Sciatic nerve (tissue), 2 donors: ENCODE measurements at regions not wholly inside any gene's neighbourhood (a gene's known extent, or its start where the extent isn't known, plus 50 kb on each side); places are given as distances from the start of the nearest gene placed in this dataset.

Source experiments
- ATAC-seq: fragments of 200-7000 bp; cut with Tn5 transposase; one replicate; pipeline ENCODE4 v1.9.1; 2020; ENCODE audit warnings: mild to moderate bottlenecking, moderate library complexity
- DNase-seq: peaks from one replicate; pipeline ENCODE4 v3.0.0-alpha.2; 2020; ENCODE audit warnings: low spot score
- intact Hi-C: fragments of 100-400 bp; cut with DNase I; formaldehyde crosslinking; loops from one replicate; pipeline ENCODE4 v1.14.2; 2022
- donor health status: DM: no; HTN: no; CAD: no.
- donor health status: DM: no; HTN: no; CAD: no.

- DNase-seq (no peak), ATAC-seq (no peak)
- intact Hi-C loops, result no loop called here
Measured at GRCh38 chr17:55829995-55830612, 79.3 kb downstream of the PCTP start.

- no peak for DNase-seq
- intact Hi-C loops, result no loop called here
- ATAC-seq, result no peak
Measured at GRCh38 chr17:55830699-55831471, 80.0 kb downstream of the PCTP start.

GRCh38 chr17:55833306-55833705, 82.5 kb downstream of the PCTP start:
- intact Hi-C loops, result no loop called here
- no peak for DNase-seq
- ATAC-seq, result no peak

GRCh38 chr17:55842405-55843158, 91.7 kb downstream of the PCTP start:
- DNase-seq (no peak), ATAC-seq (peak; percentile 75)
- intact Hi-C loops, result no loop called here

- intact Hi-C loops, result no loop called here
- DNase-seq (no peak), ATAC-seq (no peak)
Measured at GRCh38 chr17:55843785-55844184, 92.9 kb downstream of the PCTP start.

- intact Hi-C loops, result no loop called here
- peak; percentile 93 for ATAC-seq
- peak; percentile 78 for DNase-seq
Measured at GRCh38 chr17:55845385-55845784, 94.5 kb downstream of the PCTP start.

GRCh38 chr17:55846745-55847144, 95.9 kb downstream of the PCTP start:
- intact Hi-C loops, result no loop called here
- ATAC-seq, result no peak
- DNase-seq, result no peak

- ATAC-seq (no peak), DNase-seq (no peak)
- intact Hi-C loops, result no loop called here
Measured at GRCh38 chr17:55852734-55853133, 101.9 kb downstream of the PCTP start.

- intact Hi-C loops, result no loop called here
- ATAC-seq (no peak), DNase-seq (no peak)
Measured at GRCh38 chr17:55859301-55859795, 108.5 kb downstream of the PCTP start.

- intact Hi-C loops, result no loop called here
- no peak for ATAC-seq
- DNase-seq, result no peak
Measured at GRCh38 chr17:55865072-55865762, 114.4 kb downstream of the PCTP start.

GRCh38 chr17:55870044-55870443, 119.2 kb downstream of the PCTP start:
- DNase-seq, result no peak
- intact Hi-C loops, result no loop called here
- no peak for ATAC-seq

- DNase-seq, result no peak
- intact Hi-C loops, result no loop called here
- no peak for ATAC-seq
Measured at GRCh38 chr17:55872374-55872773, 121.5 kb downstream of the PCTP start.

- no peak for ATAC-seq
- no peak for DNase-seq
- intact Hi-C loops, result no loop called here
Measured at GRCh38 chr17:55873017-55873758, 122.3 kb downstream of the PCTP start.

- intact Hi-C loops, result no loop called here
- DNase-seq, result no peak
- ATAC-seq, result no peak
Measured at GRCh38 chr17:55883149-55883548, 132.3 kb downstream of the PCTP start.

- DNase-seq (no peak), ATAC-seq (no peak)
- intact Hi-C loops, result no loop called here
Measured at GRCh38 chr17:55887531-55887930, 136.7 kb downstream of the PCTP start.

GRCh38 chr17:55889271-55889670, 138.4 kb downstream of the PCTP start:
- DNase-seq (no peak), ATAC-seq (no peak)
- intact Hi-C loops, result no loop called here

GRCh38 chr17:55895112-55895759, 144.4 kb downstream of the PCTP start:
- DNase-seq (no peak), ATAC-seq (peak; percentile 74)
- intact Hi-C loops, result no loop called here

- no peak for DNase-seq
- intact Hi-C loops, result no loop called here
- peak; percentile 88 for ATAC-seq
Measured at GRCh38 chr17:55897301-55897700, 146.4 kb downstream of the PCTP start.
